ENCODE measurements at regions not wholly inside any gene's neighbourhood (a gene's known extent, or its start where the extent isn't known, plus 50 kb on each side); places are given as distances from the start of the nearest gene placed in this dataset.

GRCh38 chr6:103872233-103872632 is 987.5 kb downstream of the HACE1 start:
- Histone ChIP-seq H3F3A (ENCODE audit: insufficient read depth, low read length, poor library complexity, severe bottlenecking) (no peaks in the 10 kb centered on the region), H3K27ac (ENCODE audit: low read length) (no peak overlapping the region), H3K4me2 (ENCODE audit: low read length) (no peak overlapping the region), H3K9me3 (ENCODE audit: low read length) (no peaks in the 10 kb centered on the region), H3K9me2 (ENCODE audit: insufficient read depth, low read length) (no peaks in the 10 kb centered on the region), H3K36me3 (ENCODE audit: insufficient read depth, low read length) (no peaks in the 10 kb centered on the region), H4K20me1 (ENCODE audit: insufficient read depth) (no peaks in the 10 kb centered on the region), H3K9ac (ENCODE audit: low read length) (no peak overlapping the region), H3K27me3 (ENCODE audit: insufficient read depth, low read depth, low read length) (no peaks in the 10 kb centered on the region), H3K4me3 (ENCODE audit: low read length) (no peak overlapping the region), H2AFZ (ENCODE audit: low read depth, low read length) (no peak overlapping the region), H3K79me2 (replicated peaks; ENCODE audit: insufficient read depth, low read length) (no peaks in the 10 kb centered on the region)
- TF ChIP-seq EZH2 (IDR thresholded peaks at IDR 0.05; ENCODE audit: borderline replicate concordance, insufficient read depth, low read length, poor library complexity, severe bottlenecking) = no peak
- TF ChIP-seq CTCF (IDR thresholded peaks at IDR 0.05; ENCODE audit: poor library complexity, severe bottlenecking) = no peak
- TF ChIP-seq REST (IDR thresholded peaks at IDR 0.05; ENCODE audit: borderline replicate concordance) = no peak
- TF ChIP-seq MXI1 (conservative IDR thresholded peaks at IDR 0.05; ENCODE audit: poor library complexity, severe bottlenecking) = no peak
- no peak for TF ChIP-seq POLR2AphosphoS5 (IDR thresholded peaks at IDR 0.05)
- TF ChIP-seq TAF1 (IDR thresholded peaks at IDR 0.05; ENCODE audit: low read depth) = no peak
- TF ChIP-seq SMC3 (conservative IDR thresholded peaks at IDR 0.05; ENCODE audit: poor library complexity) = no peak
- TF ChIP-seq RAD21 (conservative IDR thresholded peaks at IDR 0.05) = no peak
- no peak for TF ChIP-seq EP300 (conservative IDR thresholded peaks at IDR 0.05; ENCODE audit: poor library complexity, severe bottlenecking)

GRCh38 chr6:103870970-103871369 is 988.7 kb downstream of the HACE1 start:
- no peak for TF ChIP-seq TAF1 (IDR thresholded peaks at IDR 0.05; ENCODE audit: low read depth)
- no peak for TF ChIP-seq SMC3 (conservative IDR thresholded peaks at IDR 0.05; ENCODE audit: poor library complexity)
- TF ChIP-seq MXI1 (conservative IDR thresholded peaks at IDR 0.05; ENCODE audit: poor library complexity, severe bottlenecking) = no peak
- no peak for TF ChIP-seq EZH2 (IDR thresholded peaks at IDR 0.05; ENCODE audit: borderline replicate concordance, insufficient read depth, low read length, poor library complexity, severe bottlenecking)
- TF ChIP-seq EP300 (conservative IDR thresholded peaks at IDR 0.05; ENCODE audit: poor library complexity, severe bottlenecking) = no peak
- TF ChIP-seq REST (IDR thresholded peaks at IDR 0.05; ENCODE audit: borderline replicate concordance) = no peak
- no peak for TF ChIP-seq POLR2AphosphoS5 (IDR thresholded peaks at IDR 0.05)
- no peak for TF ChIP-seq CTCF (IDR thresholded peaks at IDR 0.05; ENCODE audit: poor library complexity, severe bottlenecking)
- no peak for TF ChIP-seq RAD21 (conservative IDR thresholded peaks at IDR 0.05)

More at GRCh38 chr6:103870970-103871369, 988.7 kb downstream of the HACE1 start:
- Histone ChIP-seq H3K27ac (ENCODE audit: low read length) (no peak overlapping the region), H4K20me1 (ENCODE audit: insufficient read depth) (no peaks in the 10 kb centered on the region), H3K9ac (ENCODE audit: low read length) (no peak overlapping the region), H3K79me2 (replicated peaks; ENCODE audit: insufficient read depth, low read length) (no peaks in the 10 kb centered on the region), H3F3A (ENCODE audit: insufficient read depth, low read length, poor library complexity, severe bottlenecking) (no peaks in the 10 kb centered on the region), H3K4me3 (ENCODE audit: low read length) (no peak overlapping the region), H3K27me3 (ENCODE audit: insufficient read depth, low read depth, low read length) (no peaks in the 10 kb centered on the region), H3K9me2 (ENCODE audit: insufficient read depth, low read length) (no peaks in the 10 kb centered on the region), H3K36me3 (ENCODE audit: insufficient read depth, low read length) (no peaks in the 10 kb centered on the region), H2AFZ (ENCODE audit: low read depth, low read length) (no peak overlapping the region), H3K9me3 (ENCODE audit: low read length) (no peaks in the 10 kb centered on the region), H3K4me2 (ENCODE audit: low read length) (no peak overlapping the region)
